ENCODE measurements at regions not wholly inside any gene's neighbourhood (a gene's known extent, or its start where the extent isn't known, plus 50 kb on each side); places are given as distances from the start of the nearest gene placed in this dataset.

- DNase-seq: no peak
- H3K9ac ChIP-seq (ENCODE audit: insufficient read depth in 1 of 2, low read length in 2 of 2): no peak overlapping the region
- ATAC-seq (ENCODE audit: insufficient read depth, low FRiP score): no peak
Measured at GRCh38 chr1:40922969-40923368, 56.5 kb upstream of the CTPS1 start.

GRCh38 chr1:40923511-40924020, 55.9 kb upstream of the CTPS1 start:
- no peak overlapping the region for H3K9ac ChIP-seq (ENCODE audit: insufficient read depth in 1 of 2, low read length in 2 of 2)
- no peak overlapping the region for H3K4me3 ChIP-seq
- ATAC-seq (ENCODE audit: insufficient read depth, low FRiP score): no peak
- 90 to 95% methylated on average over 3 of the region's 3 CpGs for WGBS, 2 donors
- DNase-seq: no peak
- no peaks in the 10 kb centered on the region for H3K27me3 ChIP-seq (ENCODE audit: control insufficient read depth in 3 of 3, insufficient read depth in 3 of 3, low read length in 2 of 3)
- TF ChIP-seq CTCF (IDR thresholded peaks at IDR 0.05; ENCODE audit: control extremely low read depth, extremely low read depth): no peak
- no peaks in the 10 kb centered on the region for H3K4me1 ChIP-seq (ENCODE audit: control insufficient read depth in 5 of 5, insufficient read depth in 5 of 5, low read length in 5 of 5)
- no peaks in the 10 kb centered on the region for H3K36me3 ChIP-seq (ENCODE audit: control insufficient read depth in 4 of 4, insufficient read depth in 4 of 4, low read length in 4 of 4)
- H3K9me3 ChIP-seq (ENCODE audit: control insufficient read depth in 4 of 4, insufficient read depth in 3 of 4, low read length in 3 of 4): no peaks in the 10 kb centered on the region
- H3K27ac ChIP-seq (ENCODE audit: low read depth in 1 of 2, low read length in 1 of 2): no peak overlapping the region

More at GRCh38 chr1:40922969-40923368, 56.5 kb upstream of the CTPS1 start:
- H3K27ac ChIP-seq (ENCODE audit: low read depth in 1 of 2, low read length in 1 of 2): no peak overlapping the region
- 90 to 95% methylated on average over 11 of the region's 11 CpGs for WGBS, 2 donors
- no peak overlapping the region for H3K4me3 ChIP-seq
- H3K27me3 ChIP-seq (ENCODE audit: control insufficient read depth in 3 of 3, insufficient read depth in 3 of 3, low read length in 2 of 3): no peaks in the 10 kb centered on the region
- no peaks in the 10 kb centered on the region for H3K4me1 ChIP-seq (ENCODE audit: control insufficient read depth in 5 of 5, insufficient read depth in 5 of 5, low read length in 5 of 5)
- no peaks in the 10 kb centered on the region for H3K9me3 ChIP-seq (ENCODE audit: control insufficient read depth in 4 of 4, insufficient read depth in 3 of 4, low read length in 3 of 4)
- no peaks in the 10 kb centered on the region for H3K36me3 ChIP-seq (ENCODE audit: control insufficient read depth in 4 of 4, insufficient read depth in 4 of 4, low read length in 4 of 4)
- TF ChIP-seq CTCF (IDR thresholded peaks at IDR 0.05; ENCODE audit: control extremely low read depth, extremely low read depth): no peak

- no peak overlapping the region for H3K27ac ChIP-seq (ENCODE audit: low read depth in 1 of 2, low read length in 1 of 2)
- H3K9me3 ChIP-seq (ENCODE audit: control insufficient read depth in 4 of 4, insufficient read depth in 3 of 4, low read length in 3 of 4): no peaks in the 10 kb centered on the region
- ATAC-seq (ENCODE audit: insufficient read depth, low FRiP score) (no peak), DNase-seq (no peak)
- H3K4me1 ChIP-seq (ENCODE audit: control insufficient read depth in 5 of 5, insufficient read depth in 5 of 5, low read length in 5 of 5): no peaks in the 10 kb centered on the region
- H3K9ac ChIP-seq (ENCODE audit: insufficient read depth in 1 of 2, low read length in 2 of 2): no peak overlapping the region
- TF ChIP-seq CTCF (IDR thresholded peaks at IDR 0.05; ENCODE audit: control extremely low read depth, extremely low read depth): no peak
- H3K27me3 ChIP-seq (ENCODE audit: control insufficient read depth in 3 of 3, insufficient read depth in 3 of 3, low read length in 2 of 3): no peaks in the 10 kb centered on the region
- H3K36me3 ChIP-seq (ENCODE audit: control insufficient read depth in 4 of 4, insufficient read depth in 4 of 4, low read length in 4 of 4): no peaks in the 10 kb centered on the region
- WGBS, 2 donors: 93 to 94% methylated on average over 5 of the region's 5 CpGs
- no peak overlapping the region for H3K4me3 ChIP-seq
Measured at GRCh38 chr1:40924767-40925166, 54.7 kb upstream of the CTPS1 start.

- no peak for TF ChIP-seq CTCF (IDR thresholded peaks at IDR 0.05; ENCODE audit: control extremely low read depth, extremely low read depth)
- H3K9me3 ChIP-seq (ENCODE audit: control insufficient read depth in 4 of 4, insufficient read depth in 3 of 4, low read length in 3 of 4): no peaks in the 10 kb centered on the region
- ATAC-seq (ENCODE audit: insufficient read depth, low FRiP score) (no peak), DNase-seq (no peak)
- H3K9ac ChIP-seq (ENCODE audit: insufficient read depth in 1 of 2, low read length in 2 of 2): no peak overlapping the region
- H3K4me3 ChIP-seq: no peak overlapping the region
- H3K36me3 ChIP-seq (ENCODE audit: control insufficient read depth in 4 of 4, insufficient read depth in 4 of 4, low read length in 4 of 4): no peaks in the 10 kb centered on the region
- no peaks in the 10 kb centered on the region for H3K27me3 ChIP-seq (ENCODE audit: control insufficient read depth in 3 of 3, insufficient read depth in 3 of 3, low read length in 2 of 3)
- no peak overlapping the region for H3K27ac ChIP-seq (ENCODE audit: low read depth in 1 of 2, low read length in 1 of 2)
- peaks cover 0 to 3% (median 0%) of the 10 kb centered on the region in 5 donors for H3K4me1 ChIP-seq (ENCODE audit: control insufficient read depth in 5 of 5, insufficient read depth in 5 of 5, low read length in 5 of 5)
- WGBS, 2 donors: 94 to 95% methylated on average over 5 of the region's 5 CpGs
Measured at GRCh38 chr1:40925834-40926410, 53.6 kb upstream of the CTPS1 start.

Measured in lung (tissue), 11 donors.